HEK293 (cell line): ENCODE measurements at regions not wholly inside any gene's neighbourhood (a gene's known extent, or its start where the extent isn't known, plus 50 kb on each side); places are given as distances from the start of the nearest gene placed in this dataset.

ENCODE experiments used
- CTCF ChIA-PET: fragments of 350-600 bp; formaldehyde crosslinking; extraction: SDS; loops from one replicate; lab custom pipeline; 2021; ENCODE audit warnings: antibody characterized with exemption; lab: Yijun Ruan, JAX
- POLR2A ChIA-PET: fragments of 300-600 bp; formaldehyde crosslinking; extraction: SDS; loops from one replicate; lab custom pipeline; 2020; ENCODE audit warnings: antibody characterized with exemption, inconsistent platforms; lab: Yijun Ruan, JAX
- H3K27ac ChIP-seq: fragments of 200-500 bp; sonication (Bioruptor generic); 2 replicates; pipeline ENCODE4 v1.5.1; 2014; ENCODE audit warnings: low read depth, low read length, control low read depth, inconsistent platforms; ENCODE audit errors: extremely low read depth
- H3K36me3 ChIP-seq, 2 experiments: fragments of 200-500 bp in 1 of 2; sonication (Bioruptor generic) in 1 of 2; 1 replicate in 1 of 2; 2 replicates in 1 of 2; pipeline ENCODE4 v1.5.1; 2014 to 2017; ENCODE audit warnings: inconsistent platforms in 2 of 2, low read length in 2 of 2; ENCODE audit not compliant: control insufficient read depth in 2 of 2, insufficient read depth in 1 of 2
- H3K4me1 ChIP-seq: fragments of 200-500 bp; sonication (Bioruptor generic); 2 replicates; pipeline ENCODE4 v1.5.1; 2014; ENCODE audit warnings: mild to moderate bottlenecking, low read length, inconsistent platforms; ENCODE audit not compliant: control insufficient read depth, insufficient read depth
- H3K4me3 ChIP-seq: 2 replicates; pipeline ENCODE4 v1.5.1; 2011; ENCODE audit warnings: low read depth, mild to moderate bottlenecking, control low read depth, low read length, moderate library complexity
- H3K9me3 ChIP-seq: fragments of 200-500 bp; sonication (Bioruptor generic); 2 replicates; pipeline ENCODE4 v1.5.1; 2014; ENCODE audit warnings: low read depth, low read length, inconsistent platforms; ENCODE audit not compliant: control insufficient read depth, insufficient read depth
- BCL11A ChIP-seq: fragments of 450-650 bp; formaldehyde crosslinking; IDR thresholded peaks from 2 replicates; pipeline ENCODE4 v1.5.1; 2016; ENCODE audit warnings: low read depth, missing biosample characterization, missing genetic modification characterization
- IKZF3 ChIP-seq: fragments of 450-650 bp; IDR thresholded peaks from 2 replicates; pipeline ENCODE4 v1.5.0; 2018; ENCODE audit warnings: missing biosample characterization, mild to moderate bottlenecking, missing genetic modification characterization, moderate library complexity
- OVOL3 ChIP-seq: fragments of 450-650 bp; formaldehyde crosslinking; IDR thresholded peaks from 2 replicates; pipeline ENCODE4 v1.5.1; 2016; ENCODE audit warnings: missing biosample characterization, missing genetic modification characterization
- PRDM10 ChIP-seq: fragments of 450-650 bp; formaldehyde crosslinking; IDR thresholded peaks from 2 replicates; pipeline ENCODE4 v1.5.1; 2016; ENCODE audit warnings: missing biosample characterization, missing genetic modification characterization
- PRDM2 ChIP-seq: fragments of 450-650 bp; formaldehyde crosslinking; IDR thresholded peaks from 2 replicates; pipeline ENCODE4 v1.5.1; 2016; ENCODE audit warnings: missing biosample characterization, missing genetic modification characterization, borderline replicate concordance
- YY2 ChIP-seq: fragments of 450-650 bp; formaldehyde crosslinking; IDR thresholded peaks from 2 replicates; pipeline ENCODE4 v1.5.1; 2016; ENCODE audit warnings: missing biosample characterization, missing genetic modification characterization
- ZBTB20 ChIP-seq: fragments of 450-650 bp; formaldehyde crosslinking; IDR thresholded peaks from 2 replicates; pipeline ENCODE4 v1.5.1; 2016; ENCODE audit warnings: missing biosample characterization, missing genetic modification characterization
- ZNF133 ChIP-seq: fragments of 450-650 bp; formaldehyde crosslinking; IDR thresholded peaks from 2 replicates; pipeline ENCODE4 v1.5.1; 2016; ENCODE audit warnings: missing biosample characterization, missing genetic modification characterization
- ZNF140 ChIP-seq: fragments of 450-650 bp; formaldehyde crosslinking; IDR thresholded peaks from 2 replicates; pipeline ENCODE4 v1.5.1; 2016; ENCODE audit warnings: missing biosample characterization, missing genetic modification characterization
- ZNF501 ChIP-seq: fragments of 450-650 bp; formaldehyde crosslinking; IDR thresholded peaks from 2 replicates; pipeline ENCODE4 v1.5.1; 2016; ENCODE audit warnings: missing biosample characterization, missing genetic modification characterization
- ZNF544 ChIP-seq: fragments of 450-650 bp; formaldehyde crosslinking; IDR thresholded peaks from 2 replicates; pipeline ENCODE4 v1.5.0; 2017; ENCODE audit warnings: missing biosample characterization, missing genetic modification characterization
- ZNF626 ChIP-seq: fragments of 450-650 bp; sonication (Bioruptor Pico); formaldehyde crosslinking; IDR thresholded peaks from 2 replicates; pipeline ENCODE4 v1.5.1; 2018; ENCODE audit warnings: missing biosample characterization, missing genetic modification characterization, inconsistent platforms
- ZNF664 ChIP-seq: fragments of 450-650 bp; formaldehyde crosslinking; IDR thresholded peaks from 2 replicates; pipeline ENCODE4 v1.5.1; 2016; ENCODE audit warnings: missing biosample characterization, missing genetic modification characterization
- ZSCAN30 ChIP-seq: fragments of 450-650 bp; IDR thresholded peaks from 2 replicates; pipeline ENCODE4 v1.5.1; 2018; ENCODE audit warnings: missing biosample characterization, mild to moderate bottlenecking, missing genetic modification characterization, moderate library complexity
- TF ChIP-seq, protein P1 (sequence below): fragments of 450-650 bp; formaldehyde crosslinking; IDR thresholded peaks from 2 replicates; pipeline ENCODE4 v1.5.1; 2016; ENCODE audit warnings: missing biosample characterization, missing genetic modification characterization
- TF ChIP-seq, protein P2 (sequence below): fragments of 450-650 bp; formaldehyde crosslinking; IDR thresholded peaks from 2 replicates; pipeline ENCODE4 v1.5.1; 2017; ENCODE audit warnings: missing biosample characterization, missing genetic modification characterization
- TF ChIP-seq, protein P3 (sequence below): fragments of 450-650 bp; formaldehyde crosslinking; IDR thresholded peaks from 2 replicates; pipeline ENCODE4 v1.5.1; 2016; ENCODE audit warnings: missing biosample characterization, missing genetic modification characterization

- H3K4me3 ChIP-seq, result no peak overlapping the region
Measured at GRCh38 chr12:90333939-90334338, 621.0 kb downstream of the CCER1 start.

DNA sequence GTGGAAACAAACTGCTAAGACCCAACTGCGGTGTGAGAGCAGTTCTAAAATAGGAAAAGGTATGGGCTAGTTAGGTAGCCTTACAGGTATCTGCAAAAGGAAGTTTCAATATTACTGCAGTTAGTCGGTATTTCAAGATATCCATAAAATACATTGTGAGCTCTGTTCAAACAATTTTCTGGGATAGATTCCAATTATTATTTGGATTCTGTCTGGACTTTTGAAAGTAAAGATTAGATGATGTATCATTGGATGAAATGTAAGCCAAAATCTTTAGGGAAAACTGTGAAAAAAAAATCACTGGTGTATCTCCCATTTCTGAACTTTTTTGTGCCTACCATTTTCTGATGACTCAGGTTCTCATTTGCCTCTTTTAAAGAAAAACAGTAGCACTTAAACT is 621.6 kb downstream of the CCER1 start:
- Histone ChIP-seq H3K4me3 (no peak overlapping the region), H3K4me1 (no peaks in the 10 kb centered on the region)
- CTCF ChIA-PET, result interaction anchor here (0.7 kb wide), 1 partner anchor 32 kb away, joined by 3 read pairs; no protein-coding TSS in a partner anchor
- no peak for TF ChIP-seq ZSCAN30 (tag by site-specific recombination)
- TF ChIP-seq BCL11A (tag by site-specific recombination), result no peak
- no peak for TF ChIP-seq ZBTB20 (tag by site-specific recombination)
- TF ChIP-seq ZNF664 (tag by site-specific recombination), result no peak
- TF ChIP-seq ZNF140 (tag by site-specific recombination), result no peak
- no peak for TF ChIP-seq OVOL3 (tag by site-specific recombination)
- TF ChIP-seq ZNF501 (tag by site-specific recombination), result no peak
- TF ChIP-seq, protein P1, sequence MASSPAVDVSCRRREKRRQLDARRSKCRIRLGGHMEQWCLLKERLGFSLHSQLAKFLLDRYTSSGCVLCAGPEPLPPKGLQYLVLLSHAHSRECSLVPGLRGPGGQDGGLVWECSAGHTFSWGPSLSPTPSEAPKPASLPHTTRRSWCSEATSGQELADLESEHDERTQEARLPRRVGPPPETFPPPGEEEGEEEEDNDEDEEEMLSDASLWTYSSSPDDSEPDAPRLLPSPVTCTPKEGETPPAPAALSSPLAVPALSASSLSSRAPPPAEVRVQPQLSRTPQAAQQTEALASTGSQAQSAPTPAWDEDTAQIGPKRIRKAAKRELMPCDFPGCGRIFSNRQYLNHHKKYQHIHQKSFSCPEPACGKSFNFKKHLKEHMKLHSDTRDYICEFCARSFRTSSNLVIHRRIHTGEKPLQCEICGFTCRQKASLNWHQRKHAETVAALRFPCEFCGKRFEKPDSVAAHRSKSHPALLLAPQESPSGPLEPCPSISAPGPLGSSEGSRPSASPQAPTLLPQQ, result no peak
- TF ChIP-seq ZNF133 (tag by site-specific recombination), result no peak
- TF ChIP-seq, protein P2, sequence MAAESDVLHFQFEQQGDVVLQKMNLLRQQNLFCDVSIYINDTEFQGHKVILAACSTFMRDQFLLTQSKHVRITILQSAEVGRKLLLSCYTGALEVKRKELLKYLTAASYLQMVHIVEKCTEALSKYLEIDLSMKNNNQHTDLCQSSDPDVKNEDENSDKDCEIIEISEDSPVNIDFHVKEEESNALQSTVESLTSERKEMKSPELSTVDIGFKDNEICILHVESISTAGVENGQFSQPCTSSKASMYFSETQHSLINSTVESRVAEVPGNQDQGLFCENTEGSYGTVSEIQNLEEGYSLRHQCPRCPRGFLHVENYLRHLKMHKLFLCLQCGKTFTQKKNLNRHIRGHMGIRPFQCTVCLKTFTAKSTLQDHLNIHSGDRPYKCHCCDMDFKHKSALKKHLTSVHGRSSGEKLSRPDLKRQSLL, result no peak
- TF ChIP-seq ZNF626, result no peak
- TF ChIP-seq PRDM2, result no peak
- TF ChIP-seq IKZF3 (tag by site-specific recombination), result no peak
- TF ChIP-seq, protein P3, sequence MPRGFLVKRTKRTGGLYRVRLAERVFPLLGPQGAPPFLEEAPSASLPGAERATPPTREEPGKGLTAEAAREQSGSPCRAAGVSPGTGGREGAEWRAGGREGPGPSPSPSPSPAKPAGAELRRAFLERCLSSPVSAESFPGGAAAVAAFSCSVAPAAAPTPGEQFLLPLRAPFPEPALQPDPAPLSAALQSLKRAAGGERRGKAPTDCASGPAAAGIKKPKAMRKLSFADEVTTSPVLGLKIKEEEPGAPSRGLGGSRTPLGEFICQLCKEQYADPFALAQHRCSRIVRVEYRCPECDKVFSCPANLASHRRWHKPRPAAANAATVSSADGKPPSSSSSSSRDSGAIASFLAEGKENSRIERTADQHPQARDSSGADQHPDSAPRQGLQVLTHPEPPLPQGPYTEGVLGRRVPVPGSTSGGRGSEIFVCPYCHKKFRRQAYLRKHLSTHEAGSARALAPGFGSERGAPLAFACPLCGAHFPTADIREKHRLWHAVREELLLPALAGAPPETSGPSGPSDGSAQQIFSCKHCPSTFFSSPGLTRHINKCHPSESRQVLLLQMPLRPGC, result no peak
- no peak for TF ChIP-seq ZNF544
- TF ChIP-seq, all 188 proteins: peak for 0
- no peak overlapping the region for H3K27ac ChIP-seq
- no peaks in the 10 kb centered on the region for H3K36me3 ChIP-seq
- POLR2A ChIA-PET, result no interaction called here
- H3K9me3 ChIP-seq, result no peaks in the 10 kb centered on the region

More at GRCh38 chr12:90333939-90334338, 621.0 kb downstream of the CCER1 start:
- H3K4me1 ChIP-seq, result no peaks in the 10 kb centered on the region
- no peak for TF ChIP-seq YY2
- TF ChIP-seq PRDM10 (tag by site-specific recombination), result no peak
- POLR2A ChIA-PET, result no interaction called here
- CTCF ChIA-PET, result interaction anchor here (0.7 kb wide), 1 partner anchor 32 kb away, joined by 3 read pairs; no protein-coding TSS in a partner anchor
- H3K9me3 ChIP-seq, result no peaks in the 10 kb centered on the region
- H3K27ac ChIP-seq, result no peak overlapping the region
- no peaks in the 10 kb centered on the region for H3K36me3 ChIP-seq
